Keratinocyte (primary cell): ENCODE measurements at regions not wholly inside any gene's neighbourhood (a gene's known extent, or its start where the extent isn't known, plus 50 kb on each side); places are given as distances from the start of the nearest gene placed in this dataset.

Experiments used
- EZH2 ChIP-seq: IDR thresholded peaks from one replicate; pipeline ENCODE4 v1.6.1; 2012; ENCODE audit warnings: inconsistent platforms, mild to moderate bottlenecking, low read length, moderate library complexity
- TF ChIP-seq, protein P1 (sequence below), 3 experiments: IDR thresholded peaks in 1 of 3; conservative IDR thresholded peaks in 1 of 3; optimal IDR thresholded peaks in 1 of 3; 2 replicates in 2 of 3; 3 replicates in 1 of 3; pipeline versions ENCODE3 to v1.5.1; 2011; ENCODE audit warnings: low read length in 3 of 3, mild to moderate bottlenecking in 3 of 3, moderate library complexity in 2 of 3, control low read depth in 1 of 3, inconsistent platforms in 1 of 3; ENCODE audit not compliant: insufficient read depth in 2 of 3; ENCODE audit errors: extremely low read depth in 1 of 3

GRCh38 chr1:232883992-232884661 is 66.3 kb upstream of the NTPCR start:
- TF ChIP-seq, protein P1, sequence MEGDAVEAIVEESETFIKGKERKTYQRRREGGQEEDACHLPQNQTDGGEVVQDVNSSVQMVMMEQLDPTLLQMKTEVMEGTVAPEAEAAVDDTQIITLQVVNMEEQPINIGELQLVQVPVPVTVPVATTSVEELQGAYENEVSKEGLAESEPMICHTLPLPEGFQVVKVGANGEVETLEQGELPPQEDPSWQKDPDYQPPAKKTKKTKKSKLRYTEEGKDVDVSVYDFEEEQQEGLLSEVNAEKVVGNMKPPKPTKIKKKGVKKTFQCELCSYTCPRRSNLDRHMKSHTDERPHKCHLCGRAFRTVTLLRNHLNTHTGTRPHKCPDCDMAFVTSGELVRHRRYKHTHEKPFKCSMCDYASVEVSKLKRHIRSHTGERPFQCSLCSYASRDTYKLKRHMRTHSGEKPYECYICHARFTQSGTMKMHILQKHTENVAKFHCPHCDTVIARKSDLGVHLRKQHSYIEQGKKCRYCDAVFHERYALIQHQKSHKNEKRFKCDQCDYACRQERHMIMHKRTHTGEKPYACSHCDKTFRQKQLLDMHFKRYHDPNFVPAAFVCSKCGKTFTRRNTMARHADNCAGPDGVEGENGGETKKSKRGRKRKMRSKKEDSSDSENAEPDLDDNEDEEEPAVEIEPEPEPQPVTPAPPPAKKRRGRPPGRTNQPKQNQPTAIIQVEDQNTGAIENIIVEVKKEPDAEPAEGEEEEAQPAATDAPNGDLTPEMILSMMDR (optimal IDR thresholded peaks at IDR 0.05 in 1 of 3, IDR thresholded peaks at IDR 0.05 in 1 of 3, conservative IDR thresholded peaks at IDR 0.05 in 1 of 3; ENCODE audit: extremely low read depth in 1 of 3, insufficient read depth in 2 of 3, low read length in 3 of 3), result no peak
- TF ChIP-seq EZH2, result no peak
